GM18873 (cell line): ENCODE measurements at regions not wholly inside any gene's neighbourhood (a gene's known extent, or its start where the extent isn't known, plus 50 kb on each side); places are given as distances from the start of the nearest gene placed in this dataset.

Source experiments
- ATAC-seq: cut with Tn5 transposase; IDR thresholded peaks from one replicate; pipeline ENCODE4 v1.9.1; 2021; ENCODE audit warnings: mild to moderate bottlenecking, moderate library complexity, moderate number of reproducible peaks; ENCODE audit not compliant: unreplicated experiment, low FRiP score

DNA sequence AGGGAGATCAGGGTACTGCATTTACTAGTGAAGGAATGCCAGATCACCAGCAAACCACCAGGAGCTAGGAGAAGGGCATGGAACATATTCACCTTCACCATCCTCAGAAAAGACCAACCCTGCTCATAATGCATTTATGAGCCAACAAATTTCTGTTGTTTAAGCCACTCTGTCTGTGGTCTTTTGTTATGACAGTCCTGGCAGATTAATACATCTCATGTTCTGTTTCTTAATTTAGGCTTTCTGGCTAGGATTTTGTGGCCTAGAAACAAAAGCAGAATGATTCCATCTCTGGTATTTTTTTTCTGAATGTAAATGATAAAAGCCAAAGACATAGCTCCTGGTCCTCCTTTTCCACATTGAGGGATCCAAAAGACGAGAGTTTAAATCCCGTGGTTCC, 797.9 kb downstream of the TYW1 start:
- no peak for ATAC-seq

GRCh38 chr7:67803789-67804188, 807.2 kb downstream of the TYW1 start:
- ATAC-seq = no peak

DNA sequence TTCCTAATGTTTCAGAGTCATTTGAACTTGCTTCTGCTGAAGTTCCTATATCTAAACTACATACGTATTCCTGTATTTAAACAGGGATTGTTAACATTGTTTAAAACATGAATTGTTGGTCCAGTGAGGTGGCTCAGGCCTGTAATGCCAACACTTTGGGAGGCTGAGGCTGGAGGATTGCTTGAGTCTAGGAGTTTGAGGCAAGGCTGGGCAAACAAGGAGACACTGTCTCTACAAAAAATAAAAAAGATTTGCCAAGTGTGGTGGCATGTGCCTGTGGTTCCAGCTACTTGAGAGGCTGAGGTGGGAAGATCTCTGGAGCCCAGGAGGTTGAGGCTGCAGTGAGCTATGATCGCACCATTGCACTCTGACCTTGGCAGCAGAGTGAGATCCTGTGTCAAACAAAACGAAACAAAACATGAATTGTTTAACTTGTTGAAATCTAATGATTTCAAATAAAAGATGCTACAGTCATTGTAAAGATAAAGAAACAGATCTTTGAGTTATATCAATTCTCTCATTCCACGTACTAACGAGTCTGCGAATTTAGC, 809.4 kb downstream of the TYW1 start:
- no peak for ATAC-seq

GRCh38 chr7:67807826-67808225, 811.2 kb downstream of the TYW1 start:
- ATAC-seq = no peak

DNA sequence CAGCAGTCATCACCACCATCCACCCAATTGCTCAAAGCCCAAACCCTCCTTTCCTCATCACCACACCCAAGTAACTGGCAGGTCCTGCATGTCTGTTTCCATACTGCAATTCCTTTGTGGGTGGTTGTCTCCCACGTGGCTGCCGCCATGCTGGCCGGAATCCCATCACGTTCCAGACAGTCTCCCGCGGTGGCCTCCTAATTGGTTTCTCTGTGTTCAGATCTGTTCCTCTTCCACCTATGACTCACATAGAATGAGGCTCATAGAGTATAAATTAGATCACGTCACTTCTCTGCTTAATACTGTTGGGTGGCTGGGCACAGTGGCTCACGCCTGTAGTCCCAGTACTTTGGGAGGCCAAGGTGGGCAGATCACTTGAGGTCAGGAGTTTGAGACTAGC, 813.0 kb downstream of the TYW1 start:
- no peak for ATAC-seq

DNA sequence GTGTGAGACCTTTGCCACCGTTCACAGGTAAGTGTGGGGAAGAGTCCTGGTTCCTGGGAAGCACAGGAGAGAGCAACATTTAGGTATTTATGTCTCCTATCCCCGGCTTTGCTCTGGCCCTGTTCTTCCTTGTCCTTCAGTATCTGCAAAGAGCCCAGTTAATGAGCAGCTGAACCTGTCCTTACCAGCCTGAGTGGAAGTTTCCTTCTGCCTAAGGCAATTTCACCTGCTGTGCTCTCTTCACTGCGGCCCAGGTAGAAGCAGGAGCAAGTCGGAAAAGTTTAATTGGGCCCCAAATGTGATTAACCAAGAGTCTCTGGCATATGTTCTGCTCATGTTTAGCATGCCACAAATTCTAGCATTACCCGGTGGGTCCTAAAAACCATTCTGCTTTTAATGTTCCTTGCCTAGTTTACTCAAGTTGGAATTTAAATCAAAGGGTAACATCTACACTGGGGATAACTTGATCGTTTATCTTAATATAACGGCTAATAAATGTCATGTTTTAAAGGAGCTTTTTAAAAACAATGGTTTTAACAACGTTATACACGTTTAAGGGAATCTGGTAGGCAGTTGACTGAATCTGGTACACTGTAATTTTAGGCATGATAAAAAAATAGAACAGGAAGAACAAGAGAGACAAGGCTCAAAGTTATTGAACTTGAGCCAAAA, 817.1 kb downstream of the TYW1 start:
- no peak for ATAC-seq

DNA sequence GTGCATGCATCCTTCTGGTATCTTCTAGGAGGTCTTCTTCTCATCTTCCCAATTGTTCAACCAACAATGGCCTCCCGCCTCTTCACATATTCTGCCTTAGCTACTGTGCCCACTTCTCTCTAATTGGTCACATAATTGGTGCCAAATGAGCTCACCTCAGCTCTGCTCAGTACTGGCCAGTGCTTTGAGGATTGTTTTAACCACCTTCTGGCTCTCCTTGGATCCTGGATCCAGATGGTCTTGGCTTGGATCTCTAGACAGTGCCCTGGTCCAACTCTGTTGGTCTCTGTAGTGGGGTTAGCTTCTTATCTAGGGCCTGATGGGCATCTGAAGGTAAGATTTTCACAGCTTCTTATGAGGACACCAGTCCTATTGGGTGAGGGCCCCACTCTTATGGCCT, 820.8 kb downstream of the TYW1 start:
- ATAC-seq = no peak

GRCh38 chr7:67821116-67821515, 824.5 kb downstream of the TYW1 start:
- ATAC-seq = no peak

GRCh38 chr7:67823345-67823744, 826.7 kb downstream of the TYW1 start:
- no peak for ATAC-seq

- no peak for ATAC-seq
Measured at GRCh38 chr7:67825356-67825755, 828.7 kb downstream of the TYW1 start.

- ATAC-seq = no peak
Measured at GRCh38 chr7:67841896-67842295, 845.3 kb downstream of the TYW1 start.

DNA sequence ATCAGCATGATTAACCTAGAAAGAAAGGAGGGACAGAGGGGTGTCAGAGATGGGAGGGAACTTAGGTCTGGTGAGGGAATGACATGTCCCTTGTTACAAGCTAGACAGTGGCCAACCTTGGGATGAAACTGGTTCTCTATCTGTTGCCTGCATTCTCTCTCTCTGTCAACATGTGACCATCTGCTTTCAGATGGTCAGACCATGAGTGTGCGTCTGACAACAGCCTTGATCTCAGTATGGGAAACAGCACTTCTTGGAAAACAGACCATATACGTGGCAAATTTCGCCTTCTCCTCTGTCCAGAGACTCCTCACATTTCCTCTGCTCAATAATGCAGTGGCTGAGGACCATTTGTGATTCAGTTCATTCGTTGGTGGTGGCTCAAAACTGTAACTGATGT, 845.9 kb downstream of the TYW1 start:
- ATAC-seq = no peak

- ATAC-seq = no peak
Measured at GRCh38 chr7:67843001-67843565, 846.5 kb downstream of the TYW1 start.

DNA sequence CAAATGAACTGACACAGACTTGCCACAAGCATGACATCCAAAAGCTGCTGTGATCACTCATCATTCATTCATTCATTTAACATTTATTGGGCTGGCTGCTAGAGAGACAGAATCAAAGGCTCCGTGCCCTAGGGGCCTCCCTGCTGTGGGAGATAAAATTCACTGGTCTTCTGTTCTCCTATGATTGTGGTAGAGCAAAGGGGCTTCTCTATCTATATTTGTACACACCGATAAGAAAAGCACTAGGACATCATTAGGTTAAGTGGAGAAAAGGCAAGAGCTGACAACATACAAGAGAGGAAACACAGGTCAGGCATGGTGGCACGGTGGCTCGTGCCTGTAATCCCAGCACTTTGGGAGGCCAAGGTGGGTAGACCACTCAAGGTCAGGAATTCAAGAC, 847.0 kb downstream of the TYW1 start:
- no peak for ATAC-seq

DNA sequence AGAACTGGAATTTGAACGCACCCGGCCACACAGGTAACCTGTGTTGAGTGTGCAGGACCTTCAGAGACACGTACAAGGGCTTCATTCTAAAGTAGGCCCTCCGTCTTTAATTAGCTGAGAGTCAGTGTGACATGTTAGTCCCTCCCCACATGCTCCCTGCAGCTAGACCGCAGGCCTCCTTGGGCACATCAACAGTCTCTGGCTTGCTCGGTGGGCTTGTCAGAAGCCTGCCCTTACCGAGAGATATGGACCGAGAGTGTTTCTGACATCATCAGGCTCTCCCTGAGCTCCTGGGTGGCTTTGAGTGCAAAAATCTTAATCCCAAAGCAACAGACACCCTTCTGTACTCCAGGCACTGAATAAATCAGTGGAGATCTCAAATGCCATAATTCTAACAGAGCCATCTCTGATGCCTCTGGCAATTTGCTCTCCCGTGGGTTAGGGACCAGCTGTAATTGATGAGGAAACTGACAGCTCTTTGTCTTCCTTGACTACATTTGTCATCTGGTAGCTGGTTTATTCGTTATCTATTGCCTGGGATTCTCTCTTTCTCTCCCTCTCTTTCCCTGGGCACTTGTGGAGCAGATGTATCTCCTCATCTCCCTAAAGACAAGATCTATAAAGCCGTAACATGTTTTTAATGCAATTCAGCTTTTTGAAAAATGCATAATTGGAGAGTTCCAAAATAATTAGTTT, 850.6 kb downstream of the TYW1 start:
- ATAC-seq = no peak

- no peak for ATAC-seq
Measured at GRCh38 chr7:67854221-67855178, 857.9 kb downstream of the TYW1 start.

DNA sequence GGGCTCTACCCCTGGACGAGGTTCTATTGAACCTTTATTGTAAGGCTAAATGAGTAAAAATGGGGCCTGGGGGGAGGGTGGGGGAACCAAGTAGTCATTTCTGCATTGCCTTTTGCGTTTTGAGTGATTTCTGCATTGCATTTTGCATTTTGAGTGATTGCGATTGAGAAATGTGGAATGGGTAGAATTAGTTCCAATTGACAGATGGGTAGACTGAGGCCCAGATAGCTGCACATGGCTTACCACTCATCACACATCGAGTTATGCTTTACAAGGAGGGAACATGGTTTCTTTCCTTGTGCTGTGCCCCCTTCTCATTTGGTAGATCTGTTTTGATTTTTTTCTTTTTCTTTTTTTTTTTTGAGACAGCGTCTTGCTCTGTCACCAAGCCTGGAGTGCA, 858.7 kb downstream of the TYW1 start:
- ATAC-seq = no peak

- no peak for ATAC-seq
Measured at GRCh38 chr7:67856046-67856445, 859.4 kb downstream of the TYW1 start.

GRCh38 chr7:67857698-67858097, 861.1 kb downstream of the TYW1 start:
- no peak for ATAC-seq

DNA sequence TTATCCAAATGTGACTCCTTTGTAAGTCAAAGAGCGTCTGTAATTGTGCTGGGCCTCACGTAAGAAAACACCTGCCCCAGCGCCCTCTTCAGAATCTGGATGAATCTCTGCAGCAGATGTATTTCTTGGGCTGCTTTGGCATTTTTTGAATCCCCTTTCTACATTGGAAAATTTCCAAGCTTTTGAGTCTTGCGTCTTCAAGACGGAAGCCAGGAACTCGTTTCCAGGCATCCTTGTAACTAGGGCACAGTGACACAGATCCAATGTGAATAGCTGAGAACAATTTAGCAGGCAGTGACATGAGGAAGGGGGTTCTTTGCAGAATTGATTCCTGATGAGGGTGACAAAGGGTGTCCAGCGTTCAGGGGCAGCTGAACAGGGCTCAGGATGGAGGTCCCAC, 862.3 kb downstream of the TYW1 start:
- no peak for ATAC-seq

DNA sequence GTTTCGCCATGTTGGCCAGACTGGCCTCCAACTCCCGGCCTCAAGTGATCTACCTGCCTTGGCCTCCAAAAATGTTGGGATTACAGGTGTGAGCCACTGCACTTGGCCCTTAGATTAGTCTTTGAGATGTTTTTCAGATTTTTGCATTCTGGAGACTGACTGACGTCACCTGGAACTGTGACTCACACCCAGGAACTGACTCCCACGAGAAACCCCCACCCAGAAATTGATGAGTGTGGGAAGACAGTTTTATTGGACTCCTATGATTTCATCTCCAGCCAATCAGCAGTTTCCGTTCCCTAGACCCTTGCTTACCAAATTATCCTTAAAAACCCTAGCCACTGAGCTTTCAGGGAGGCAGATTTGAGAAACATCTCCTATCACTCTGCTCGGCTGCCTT, 867.3 kb downstream of the TYW1 start:
- no peak for ATAC-seq
